CD4-positive, alpha-beta T cell (primary cell): ENCODE measurements at regions not wholly inside any gene's neighbourhood (a gene's known extent, or its start where the extent isn't known, plus 50 kb on each side); places are given as distances from the start of the nearest gene placed in this dataset.

Source experiments
- ATAC-seq: fragments of 200-7000 bp; cut with Tn5 transposase; one replicate; pipeline ENCODE4 v1.10.0; 2022; ENCODE audit warnings: mild to moderate bottlenecking; ENCODE audit not compliant: poor library complexity
- CTCF ChIA-PET: fragments of 350-600 bp; sonication (Branson Sonifier 250); formaldehyde crosslinking; loops from one replicate; lab custom pipeline; 2021; ENCODE audit warnings: antibody characterized with exemption, inconsistent platforms; lab: Charles Lee
- POLR2A ChIA-PET: fragments of 350-600 bp; sonication (Branson Sonifier 250); formaldehyde crosslinking; loops from one replicate; lab custom pipeline; 2021; ENCODE audit warnings: antibody characterized with exemption, inconsistent platforms; lab: Charles Lee
- DNase-seq, 14 experiments: peaks; one replicate each; pipeline ENCODE4 v3.0.0-alpha.2; 2013 to 2020; ENCODE audit warnings: mixed read lengths in 2 of 14
- H3K27ac ChIP-seq, 2 donors: one replicate each; pipeline versions ENCODE4 v1.5.1 to v1.7.0; 2013; ENCODE audit warnings: low read length in 2 of 2, low read depth in 1 of 2, mild to moderate bottlenecking in 1 of 2
- H3K27me3 ChIP-seq, 2 experiments: 1 replicate in 1 of 2; 2 replicates in 1 of 2; pipeline versions ENCODE4 v1.6.1 to v1.7.0; 2013; ENCODE audit warnings: low read length in 2 of 2, control low read depth in 1 of 2, mild to moderate bottlenecking in 1 of 2, moderate library complexity in 1 of 2; ENCODE audit not compliant: insufficient read depth in 2 of 2, control insufficient read depth in 1 of 2
- H3K36me3 ChIP-seq: one replicate; pipeline ENCODE4 v1.6.1; 2013; ENCODE audit warnings: low read length, control low read depth; ENCODE audit not compliant: insufficient read depth
- H3K4me1 ChIP-seq: one replicate; pipeline ENCODE4 v1.6.1; 2013; ENCODE audit warnings: low read length, control low read depth; ENCODE audit not compliant: insufficient read depth
- H3K4me3 ChIP-seq: one replicate; pipeline ENCODE4 v1.5.1; 2013; ENCODE audit warnings: mild to moderate bottlenecking, low read length, moderate library complexity
- H3K9me3 ChIP-seq, 2 experiments: 1 replicate in 1 of 2; 2 replicates in 1 of 2; pipeline versions ENCODE4 v1.6.1 to v1.7.0; 2013; ENCODE audit warnings: low read length in 2 of 2, mild to moderate bottlenecking in 2 of 2, control low read depth in 1 of 2, moderate library complexity in 1 of 2; ENCODE audit not compliant: control insufficient read depth in 1 of 2, insufficient read depth in 1 of 2
- H3K27ac Mint-ChIP-seq: one replicate; pipeline ENCODE4 v1.8.0; 2020; ENCODE audit warnings: mixed read lengths
- H3K27me3 Mint-ChIP-seq: one replicate; pipeline ENCODE4 v1.8.0; 2021; ENCODE audit warnings: mixed read lengths
- H3K36me3 Mint-ChIP-seq: one replicate; pipeline ENCODE4 v1.8.0; 2021; ENCODE audit warnings: low read depth, mixed read lengths
- H3K4me1 Mint-ChIP-seq: one replicate; pipeline ENCODE4 v1.8.0; 2021; ENCODE audit warnings: low read depth, mixed read lengths
- H3K4me3 Mint-ChIP-seq: one replicate; pipeline ENCODE4 v1.8.0; 2020; ENCODE audit warnings: mild to moderate bottlenecking, mixed read lengths
- H3K9me3 Mint-ChIP-seq: one replicate; pipeline ENCODE4 v1.8.0; 2020; ENCODE audit warnings: mixed read lengths
- intact Hi-C, 2 experiments: fragments of 100-400 bp; cut with DNase I in 1 of 2; cut with micrococcal nuclease in 1 of 2; formaldehyde crosslinking; loops; one replicate each; pipeline versions ENCODE4 v1.15.1 to v1.9.0; 2023 to 2025; cut with DNase I, micrococcal nuclease
- TF ChIP-seq, protein P1 (sequence below): fragments of 200-600 bp; IDR thresholded peaks from one replicate; pipeline ENCODE4 v1.8.0; 2022; ENCODE audit warnings: antibody characterized with exemption, mild to moderate bottlenecking

DNA sequence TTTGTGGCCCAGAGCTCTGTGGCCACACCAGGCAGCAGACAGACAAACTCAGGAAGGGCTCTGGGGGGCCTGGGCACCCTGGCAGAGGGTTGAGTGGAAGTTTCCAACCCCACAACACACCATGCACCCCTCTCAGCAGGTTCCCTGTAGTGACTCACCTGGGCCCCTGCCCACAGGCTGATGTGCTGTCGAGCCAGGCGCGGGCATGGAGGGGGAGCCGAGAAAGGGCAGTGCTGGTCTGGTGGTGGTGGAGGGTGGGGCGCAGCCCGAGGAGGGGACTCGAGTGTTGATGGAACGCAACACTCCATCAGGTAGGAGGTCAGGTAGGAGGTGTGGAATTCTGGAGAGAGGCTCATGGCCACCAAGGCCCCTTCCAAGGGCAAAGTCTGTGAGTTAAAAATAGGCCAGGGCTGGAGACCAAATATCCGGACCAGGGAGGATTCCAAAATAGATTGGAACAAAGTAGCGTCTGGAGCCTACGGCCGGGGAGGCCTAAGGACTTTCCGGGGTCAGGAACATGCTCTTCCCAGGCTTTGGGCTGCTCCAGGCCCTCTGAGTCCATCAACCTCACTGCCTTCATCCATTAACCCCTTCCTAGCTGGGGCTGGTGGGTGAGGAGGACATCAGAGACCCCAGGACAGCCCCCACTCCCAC is 191.5 kb upstream of the AJAP1 start:
- CTCF ChIA-PET, result no interaction called here
- no peak overlapping the region for H3K27ac Mint-ChIP-seq
- Histone ChIP-seq H3K36me3 (no peaks in the 10 kb centered on the region), H3K27me3 (no peaks in the 10 kb centered on the region), H3K4me3 (no peak overlapping the region), H3K4me1 (no peaks in the 10 kb centered on the region), H3K9me3 (peaks cover 0 to 16% of the 10 kb centered on the region in 2 experiments), H3K27ac (no peak overlapping the region)
- H3K36me3 Mint-ChIP-seq, result no peaks in the 10 kb centered on the region
- H3K4me3 Mint-ChIP-seq, result no peak overlapping the region
- DNase-seq (no peak), ATAC-seq (no peak)
- no peaks in the 10 kb centered on the region for H3K4me1 Mint-ChIP-seq
- no peaks in the 10 kb centered on the region for H3K27me3 Mint-ChIP-seq
- H3K9me3 Mint-ChIP-seq, result no peaks in the 10 kb centered on the region
- TF ChIP-seq, protein P1, sequence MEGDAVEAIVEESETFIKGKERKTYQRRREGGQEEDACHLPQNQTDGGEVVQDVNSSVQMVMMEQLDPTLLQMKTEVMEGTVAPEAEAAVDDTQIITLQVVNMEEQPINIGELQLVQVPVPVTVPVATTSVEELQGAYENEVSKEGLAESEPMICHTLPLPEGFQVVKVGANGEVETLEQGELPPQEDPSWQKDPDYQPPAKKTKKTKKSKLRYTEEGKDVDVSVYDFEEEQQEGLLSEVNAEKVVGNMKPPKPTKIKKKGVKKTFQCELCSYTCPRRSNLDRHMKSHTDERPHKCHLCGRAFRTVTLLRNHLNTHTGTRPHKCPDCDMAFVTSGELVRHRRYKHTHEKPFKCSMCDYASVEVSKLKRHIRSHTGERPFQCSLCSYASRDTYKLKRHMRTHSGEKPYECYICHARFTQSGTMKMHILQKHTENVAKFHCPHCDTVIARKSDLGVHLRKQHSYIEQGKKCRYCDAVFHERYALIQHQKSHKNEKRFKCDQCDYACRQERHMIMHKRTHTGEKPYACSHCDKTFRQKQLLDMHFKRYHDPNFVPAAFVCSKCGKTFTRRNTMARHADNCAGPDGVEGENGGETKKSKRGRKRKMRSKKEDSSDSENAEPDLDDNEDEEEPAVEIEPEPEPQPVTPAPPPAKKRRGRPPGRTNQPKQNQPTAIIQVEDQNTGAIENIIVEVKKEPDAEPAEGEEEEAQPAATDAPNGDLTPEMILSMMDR, result no peak
- intact Hi-C loops, result no loop called here
- POLR2A ChIA-PET, result no interaction called here

DNA sequence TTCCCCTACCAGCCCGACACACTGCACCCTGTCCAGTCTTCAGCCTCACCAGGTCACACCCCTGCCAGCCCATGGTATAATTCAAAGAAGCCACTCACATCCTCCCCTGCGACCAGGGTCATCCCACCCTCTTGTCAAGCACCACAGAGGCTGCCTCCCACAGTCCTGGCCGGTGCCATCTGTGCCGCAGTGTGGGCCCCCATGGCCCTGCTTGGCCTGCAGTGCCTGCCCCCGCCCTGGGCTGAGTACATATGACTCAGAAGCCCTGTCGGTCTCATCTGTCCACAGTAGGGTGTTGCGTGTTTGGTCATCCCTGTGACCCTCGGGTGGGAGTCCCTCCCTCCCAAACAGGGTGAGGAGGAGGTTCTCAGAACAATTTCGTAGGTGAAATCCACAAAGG is 190.8 kb upstream of the AJAP1 start:
- H3K4me3 Mint-ChIP-seq, result no peak overlapping the region
- Histone ChIP-seq H3K4me3 (no peak overlapping the region), H3K27me3 (no peaks in the 10 kb centered on the region), H3K36me3 (no peaks in the 10 kb centered on the region), H3K4me1 (no peaks in the 10 kb centered on the region), H3K27ac (no peak overlapping the region), H3K9me3 (peaks cover 0 to 16% of the 10 kb centered on the region in 2 experiments)
- ChIA-PET POLR2A (no interaction called here), CTCF (no interaction called here)
- DNase-seq, result no peak
- no peak overlapping the region for H3K27ac Mint-ChIP-seq
- no peaks in the 10 kb centered on the region for H3K27me3 Mint-ChIP-seq
- TF ChIP-seq, protein P1, result no peak
- H3K4me1 Mint-ChIP-seq, result no peaks in the 10 kb centered on the region
- ATAC-seq, result no peak
- no peaks in the 10 kb centered on the region for H3K36me3 Mint-ChIP-seq
- no peaks in the 10 kb centered on the region for H3K9me3 Mint-ChIP-seq
- intact Hi-C loops, result no loop called here

DNA sequence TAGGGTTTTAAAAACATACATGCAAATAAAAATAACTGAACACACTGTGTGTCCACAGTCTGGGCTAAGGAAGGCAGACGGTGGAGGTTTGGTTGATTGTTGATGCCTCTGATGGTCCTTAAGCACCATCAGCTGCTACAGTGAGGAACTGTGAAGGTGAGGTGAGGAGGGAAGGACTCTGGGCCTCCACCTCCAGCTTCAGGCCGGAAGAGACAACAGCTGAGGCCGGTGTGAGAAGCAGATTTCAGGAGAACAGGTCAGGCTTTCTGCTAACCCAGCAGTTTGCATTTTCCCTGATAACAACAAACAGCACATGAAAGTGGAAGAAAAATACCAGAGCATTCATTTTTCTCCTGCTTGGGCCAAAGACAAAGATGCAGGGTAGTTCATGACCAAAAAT is 189.9 kb upstream of the AJAP1 start:
- TF ChIP-seq, protein P1, result no peak
- no peaks in the 10 kb centered on the region for H3K4me1 Mint-ChIP-seq
- ATAC-seq (no peak), DNase-seq (no peak)
- Histone ChIP-seq H3K9me3 (peaks cover 0 to 16% of the 10 kb centered on the region in 2 experiments), H3K27me3 (no peaks in the 10 kb centered on the region), H3K4me1 (no peaks in the 10 kb centered on the region), H3K27ac (no peak overlapping the region), H3K4me3 (no peak overlapping the region), H3K36me3 (no peaks in the 10 kb centered on the region)
- intact Hi-C loops, result no loop called here
- no peaks in the 10 kb centered on the region for H3K9me3 Mint-ChIP-seq
- no peaks in the 10 kb centered on the region for H3K27me3 Mint-ChIP-seq
- no peak overlapping the region for H3K27ac Mint-ChIP-seq
- CTCF ChIA-PET, result no interaction called here
- H3K36me3 Mint-ChIP-seq, result no peaks in the 10 kb centered on the region
- POLR2A ChIA-PET, result no interaction called here
- H3K4me3 Mint-ChIP-seq, result no peak overlapping the region
